ENCODE measurements at regions not wholly inside any gene's neighbourhood (a gene's known extent, or its start where the extent isn't known, plus 50 kb on each side); places are given as distances from the start of the nearest gene placed in this dataset.

- DNase-seq (ENCODE audit: low read depth) (no peak), FAIRE-seq (no peak)
- H3K9me3 ChIP-seq (ENCODE audit: insufficient read depth, low read depth, low read length) = no peaks in the 10 kb centered on the region
- H4K20me1 ChIP-seq (ENCODE audit: insufficient read depth, low read length) = no peaks in the 10 kb centered on the region
- no peaks in the 10 kb centered on the region for H3K27me3 ChIP-seq (ENCODE audit: insufficient read depth, low read length)
- no peak overlapping the region for H3K4me3 Mint-ChIP-seq (ENCODE audit: unreplicated experiment)
- no peaks in the 10 kb centered on the region for H3K4me1 Mint-ChIP-seq (ENCODE audit: low read depth, unreplicated experiment)
- no peak for TF ChIP-seq EZH2 (IDR thresholded peaks at IDR 0.05; ENCODE audit: insufficient read depth, low read length)
- H3K9ac ChIP-seq (ENCODE audit: low read length) = no peak overlapping the region
- no peaks in the 10 kb centered on the region for H3K27me3 Mint-ChIP-seq (ENCODE audit: low read depth, unreplicated experiment)
- no peak overlapping the region for H3K4me3 ChIP-seq (ENCODE audit: insufficient read depth, low read depth, low read length)
- H3K27ac ChIP-seq (ENCODE audit: low read depth, low read length) = no peak overlapping the region
- H3K4me1 ChIP-seq (ENCODE audit: insufficient read depth, low read length) = no peaks in the 10 kb centered on the region
- no peaks in the 10 kb centered on the region for H3K79me2 ChIP-seq (ENCODE audit: insufficient read depth, low read length)
- H2AFZ ChIP-seq (ENCODE audit: low read depth, low read length) = no peak overlapping the region
- no peak overlapping the region for H3K4me2 ChIP-seq (ENCODE audit: low read length)
- no peak overlapping the region for H3K27ac Mint-ChIP-seq (ENCODE audit: unreplicated experiment)
- no peaks in the 10 kb centered on the region for H3K36me3 Mint-ChIP-seq (ENCODE audit: low read depth, unreplicated experiment)
- H3K36me3 ChIP-seq (ENCODE audit: insufficient read depth, low read length) = no peaks in the 10 kb centered on the region
- no peaks in the 10 kb centered on the region for H3K9me3 Mint-ChIP-seq (ENCODE audit: unreplicated experiment)
Measured at GRCh38 chr4:181365671-181366070, 877.5 kb upstream of the TENM3 start.

GRCh38 chr4:181372014-181372413, 871.2 kb upstream of the TENM3 start:
- H3K27ac ChIP-seq (ENCODE audit: low read depth, low read length) = no peak overlapping the region
- DNase-seq (ENCODE audit: low read depth) (no peak), FAIRE-seq (no peak)
- H2AFZ ChIP-seq (ENCODE audit: low read depth, low read length) = no peak overlapping the region
- H3K9ac ChIP-seq (ENCODE audit: low read length) = no peak overlapping the region
- H3K4me3 Mint-ChIP-seq (ENCODE audit: unreplicated experiment) = no peak overlapping the region
- no peaks in the 10 kb centered on the region for H3K4me1 ChIP-seq (ENCODE audit: insufficient read depth, low read length)
- H3K4me3 ChIP-seq (ENCODE audit: insufficient read depth, low read depth, low read length) = no peak overlapping the region
- no peaks in the 10 kb centered on the region for H3K36me3 Mint-ChIP-seq (ENCODE audit: low read depth, unreplicated experiment)
- H3K36me3 ChIP-seq (ENCODE audit: insufficient read depth, low read length) = no peaks in the 10 kb centered on the region
- H3K27ac Mint-ChIP-seq (ENCODE audit: unreplicated experiment) = no peak overlapping the region
- no peak for TF ChIP-seq EZH2 (IDR thresholded peaks at IDR 0.05; ENCODE audit: insufficient read depth, low read length)
- TF ChIP-seq CTCF (IDR thresholded peaks at IDR 0.05; ENCODE audit: insufficient read depth, low read depth, low read length) = no peak
- H3K4me1 Mint-ChIP-seq (ENCODE audit: low read depth, unreplicated experiment) = no peaks in the 10 kb centered on the region
- H3K9me3 ChIP-seq (ENCODE audit: insufficient read depth, low read depth, low read length) = no peaks in the 10 kb centered on the region
- no peak overlapping the region for H3K4me2 ChIP-seq (ENCODE audit: low read length)
- no peaks in the 10 kb centered on the region for H3K27me3 Mint-ChIP-seq (ENCODE audit: low read depth, unreplicated experiment)
- H3K9me3 Mint-ChIP-seq (ENCODE audit: unreplicated experiment) = no peaks in the 10 kb centered on the region
- no peaks in the 10 kb centered on the region for H4K20me1 ChIP-seq (ENCODE audit: insufficient read depth, low read length)
- no peaks in the 10 kb centered on the region for H3K79me2 ChIP-seq (ENCODE audit: insufficient read depth, low read length)
- no peaks in the 10 kb centered on the region for H3K27me3 ChIP-seq (ENCODE audit: insufficient read depth, low read length)

- Mint-ChIP-seq H3K9me3 (ENCODE audit: unreplicated experiment) (no peaks in the 10 kb centered on the region), H3K27ac (ENCODE audit: unreplicated experiment) (no peak overlapping the region), H3K27me3 (ENCODE audit: low read depth, unreplicated experiment) (no peaks in the 10 kb centered on the region), H3K4me1 (ENCODE audit: low read depth, unreplicated experiment) (no peaks in the 10 kb centered on the region), H3K36me3 (ENCODE audit: low read depth, unreplicated experiment) (no peaks in the 10 kb centered on the region), H3K4me3 (ENCODE audit: unreplicated experiment) (no peak overlapping the region)
- Histone ChIP-seq H3K36me3 (ENCODE audit: insufficient read depth, low read length) (no peaks in the 10 kb centered on the region), H3K27ac (ENCODE audit: low read depth, low read length) (no peak overlapping the region), H2AFZ (ENCODE audit: low read depth, low read length) (no peak overlapping the region), H3K4me1 (ENCODE audit: insufficient read depth, low read length) (no peaks in the 10 kb centered on the region), H3K4me3 (ENCODE audit: insufficient read depth, low read depth, low read length) (no peak overlapping the region), H3K9ac (ENCODE audit: low read length) (no peak overlapping the region), H4K20me1 (ENCODE audit: insufficient read depth, low read length) (no peaks in the 10 kb centered on the region), H3K4me2 (ENCODE audit: low read length) (no peak overlapping the region), H3K27me3 (ENCODE audit: insufficient read depth, low read length) (no peaks in the 10 kb centered on the region), H3K79me2 (ENCODE audit: insufficient read depth, low read length) (no peaks in the 10 kb centered on the region), H3K9me3 (ENCODE audit: insufficient read depth, low read depth, low read length) (no peaks in the 10 kb centered on the region)
- TF ChIP-seq EZH2 (IDR thresholded peaks at IDR 0.05; ENCODE audit: insufficient read depth, low read length) (no peak), CTCF (IDR thresholded peaks at IDR 0.05; ENCODE audit: insufficient read depth, low read depth, low read length) (no peak)
- no peak for FAIRE-seq
- DNase-seq (ENCODE audit: low read depth) = no peak
Measured at GRCh38 chr4:181376058-181376457, 867.1 kb upstream of the TENM3 start.
